Tibial artery (tissue), 4 donors: ENCODE measurements at regions not wholly inside any gene's neighbourhood (a gene's known extent, or its start where the extent isn't known, plus 50 kb on each side); places are given as distances from the start of the nearest gene placed in this dataset.

Experiments used
- DNase-seq, 2 donors: peaks; one replicate each; pipeline ENCODE4 v3.0.0-alpha.2; 2019
- H3K27ac ChIP-seq, 2 donors: fragments of 200-600 bp; sonication (generic) in 1 of 2; 1 replicate in 1 of 2; 2 replicates in 1 of 2; pipeline ENCODE4 v1.5.1; 2018 to 2019; ENCODE audit warnings: mild to moderate bottlenecking in 1 of 2
- H3K27me3 ChIP-seq, 2 donors: fragments of 200-600 bp; sonication (generic) in 1 of 2; one replicate each; pipeline versions ENCODE4 v1.5.1 to v1.6.0; 2016 to 2019
- H3K36me3 ChIP-seq, 3 donors: fragments of 200-600 bp; sonication (generic) in 2 of 3; one replicate each; pipeline ENCODE4 v1.5.1; 2016 to 2019; ENCODE audit warnings: mild to moderate bottlenecking in 2 of 3
- H3K4me1 ChIP-seq, 4 donors: fragments of 200-600 bp; sonication (generic) in 2 of 4; 1 replicate in 3 of 4; 2 replicates in 1 of 4; pipeline ENCODE4 v1.5.1; 2016 to 2019
- H3K4me3 ChIP-seq, 2 donors: fragments of 200-600 bp; sonication (generic) in 1 of 2; 1 replicate in 1 of 2; 2 replicates in 1 of 2; pipeline ENCODE4 v1.5.1; 2018 to 2019; ENCODE audit warnings: mild to moderate bottlenecking in 2 of 2
- H3K9me3 ChIP-seq, 3 donors: fragments of 200-600 bp; sonication (generic) in 1 of 3; one replicate each; pipeline ENCODE4 v1.5.1; 2016 to 2019
- intact Hi-C: fragments of 100-400 bp; cut with DNase I; formaldehyde crosslinking; loops from one replicate; pipeline ENCODE4 v1.15.0; 2023; ENCODE audit warnings: low total_unique reads
- TF ChIP-seq, protein P1 (sequence below), 2 experiments: fragments of 200-600 bp in 1 of 2; fragments of 450-650 bp in 1 of 2; IDR thresholded peaks; one replicate each; pipeline ENCODE4 v1.5.1; 2017 to 2019; ENCODE audit warnings: antibody characterized with exemption in 2 of 2, mild to moderate bottlenecking in 1 of 2, moderate library complexity in 1 of 2

DNA sequence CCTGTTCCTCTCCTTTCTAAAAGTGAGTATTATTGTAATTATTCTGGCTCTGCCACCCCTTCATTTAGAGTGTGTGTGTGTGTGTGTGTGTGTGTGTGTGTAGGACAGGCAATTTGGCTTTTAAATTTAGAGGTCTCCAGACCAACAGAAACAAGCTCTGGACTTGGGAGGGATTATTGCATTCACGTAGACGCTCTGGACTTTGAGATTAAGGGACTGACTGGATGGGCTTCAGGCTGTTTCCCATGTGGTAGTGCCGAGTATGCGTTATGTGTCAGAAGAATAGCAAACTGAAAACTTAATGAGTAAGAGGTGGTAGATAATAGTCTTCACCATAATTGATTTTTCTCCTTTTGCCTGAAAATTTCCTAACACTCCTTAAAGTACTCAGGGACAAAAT is 281.9 kb downstream of the USP25 start:
- Histone ChIP-seq H3K4me3 (no peak overlapping the region), H3K27ac (no peak overlapping the region)
- intact Hi-C loops = no loop called here

DNA sequence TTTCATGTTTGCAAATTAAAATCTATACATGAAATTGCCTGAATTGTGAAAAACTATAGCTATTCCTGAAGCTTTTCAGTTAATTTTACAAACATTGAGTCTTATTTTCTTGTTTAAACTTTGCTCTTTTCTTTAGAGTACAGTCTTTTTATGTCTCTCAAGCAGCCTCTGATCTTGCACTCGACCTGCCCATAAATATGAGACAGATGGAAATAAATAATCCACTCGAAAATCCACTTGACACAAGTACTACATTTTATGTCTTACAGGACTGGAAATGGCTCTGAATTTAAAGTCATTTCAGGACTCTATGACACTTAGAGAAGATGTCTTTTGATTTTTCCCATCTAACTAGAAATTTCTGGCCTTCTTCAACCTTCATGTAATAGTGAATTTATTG is 283.8 kb downstream of the USP25 start:
- Histone ChIP-seq H3K27ac (no peak overlapping the region), H3K4me3 (no peak overlapping the region), H3K27me3 (no peaks in the 10 kb centered on the region), H3K9me3 (peaks cover 0 to 3% (median 0%) of the 10 kb centered on the region in 3 donors), H3K36me3 (no peaks in the 10 kb centered on the region), H3K4me1 (no peaks in the 10 kb centered on the region)
- intact Hi-C loops = no loop called here
- DNase-seq = no peak
- TF ChIP-seq, protein P1, sequence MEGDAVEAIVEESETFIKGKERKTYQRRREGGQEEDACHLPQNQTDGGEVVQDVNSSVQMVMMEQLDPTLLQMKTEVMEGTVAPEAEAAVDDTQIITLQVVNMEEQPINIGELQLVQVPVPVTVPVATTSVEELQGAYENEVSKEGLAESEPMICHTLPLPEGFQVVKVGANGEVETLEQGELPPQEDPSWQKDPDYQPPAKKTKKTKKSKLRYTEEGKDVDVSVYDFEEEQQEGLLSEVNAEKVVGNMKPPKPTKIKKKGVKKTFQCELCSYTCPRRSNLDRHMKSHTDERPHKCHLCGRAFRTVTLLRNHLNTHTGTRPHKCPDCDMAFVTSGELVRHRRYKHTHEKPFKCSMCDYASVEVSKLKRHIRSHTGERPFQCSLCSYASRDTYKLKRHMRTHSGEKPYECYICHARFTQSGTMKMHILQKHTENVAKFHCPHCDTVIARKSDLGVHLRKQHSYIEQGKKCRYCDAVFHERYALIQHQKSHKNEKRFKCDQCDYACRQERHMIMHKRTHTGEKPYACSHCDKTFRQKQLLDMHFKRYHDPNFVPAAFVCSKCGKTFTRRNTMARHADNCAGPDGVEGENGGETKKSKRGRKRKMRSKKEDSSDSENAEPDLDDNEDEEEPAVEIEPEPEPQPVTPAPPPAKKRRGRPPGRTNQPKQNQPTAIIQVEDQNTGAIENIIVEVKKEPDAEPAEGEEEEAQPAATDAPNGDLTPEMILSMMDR (IDR thresholded peaks at IDR 0.05) = no peak

More for the DNA sequence above, 281.9 kb downstream of the USP25 start:
- TF ChIP-seq, protein P1 (IDR thresholded peaks at IDR 0.05) = no peak
- no peaks in the 10 kb centered on the region for H3K36me3 ChIP-seq
- H3K27me3 ChIP-seq = no peaks in the 10 kb centered on the region
- no peaks in the 10 kb centered on the region for H3K4me1 ChIP-seq
- H3K9me3 ChIP-seq = peaks cover 0 to 3% (median 0%) of the 10 kb centered on the region in 3 donors
- DNase-seq = no peak

- no peaks in the 10 kb centered on the region for H3K36me3 ChIP-seq
- H3K27ac ChIP-seq = no peak overlapping the region
- no peaks in the 10 kb centered on the region for H3K9me3 ChIP-seq
- H3K4me1 ChIP-seq = no peaks in the 10 kb centered on the region
- no peak for DNase-seq
- no peaks in the 10 kb centered on the region for H3K27me3 ChIP-seq
- no peak overlapping the region for H3K4me3 ChIP-seq
- intact Hi-C loops = no loop called here
- TF ChIP-seq, protein P1 (IDR thresholded peaks at IDR 0.05) = no peak
Measured at GRCh38 chr21:16020878-16021277, 291.1 kb downstream of the USP25 start.

GRCh38 chr21:16022116-16022515 is 292.3 kb downstream of the USP25 start:
- no peaks in the 10 kb centered on the region for H3K36me3 ChIP-seq
- no peaks in the 10 kb centered on the region for H3K4me1 ChIP-seq
- no peak overlapping the region for H3K27ac ChIP-seq
- no peaks in the 10 kb centered on the region for H3K27me3 ChIP-seq
- no peak overlapping the region for H3K4me3 ChIP-seq
- intact Hi-C loops = no loop called here
- no peaks in the 10 kb centered on the region for H3K9me3 ChIP-seq
- TF ChIP-seq, protein P1 (IDR thresholded peaks at IDR 0.05) = no peak
- DNase-seq = no peak

DNA sequence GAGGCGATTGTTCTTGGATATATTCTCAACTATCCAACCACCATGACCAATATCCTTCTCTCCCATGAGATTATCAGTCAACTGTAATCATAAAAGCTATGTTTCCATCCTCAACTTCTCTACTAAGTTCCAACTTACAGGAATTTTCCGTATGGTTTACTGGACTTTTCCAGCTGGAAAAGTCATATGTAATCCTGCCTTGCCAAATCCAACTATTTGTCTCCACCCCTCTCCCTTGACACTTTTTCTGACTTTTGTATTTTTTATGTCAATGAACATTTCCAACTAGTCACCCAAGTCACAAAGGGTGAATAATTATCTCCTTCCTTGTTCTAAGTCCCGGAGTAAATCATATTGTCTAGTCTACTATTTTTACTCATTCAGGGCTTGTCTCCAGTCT is 293.1 kb downstream of the USP25 start:
- Histone ChIP-seq H3K4me3 (no peak overlapping the region), H3K27me3 (no peaks in the 10 kb centered on the region), H3K36me3 (no peaks in the 10 kb centered on the region), H3K27ac (no peak overlapping the region), H3K9me3 (no peaks in the 10 kb centered on the region), H3K4me1 (no peaks in the 10 kb centered on the region)
- no peak for DNase-seq
- intact Hi-C loops = no loop called here
- TF ChIP-seq, protein P1 (IDR thresholded peaks at IDR 0.05) = no peak

DNA sequence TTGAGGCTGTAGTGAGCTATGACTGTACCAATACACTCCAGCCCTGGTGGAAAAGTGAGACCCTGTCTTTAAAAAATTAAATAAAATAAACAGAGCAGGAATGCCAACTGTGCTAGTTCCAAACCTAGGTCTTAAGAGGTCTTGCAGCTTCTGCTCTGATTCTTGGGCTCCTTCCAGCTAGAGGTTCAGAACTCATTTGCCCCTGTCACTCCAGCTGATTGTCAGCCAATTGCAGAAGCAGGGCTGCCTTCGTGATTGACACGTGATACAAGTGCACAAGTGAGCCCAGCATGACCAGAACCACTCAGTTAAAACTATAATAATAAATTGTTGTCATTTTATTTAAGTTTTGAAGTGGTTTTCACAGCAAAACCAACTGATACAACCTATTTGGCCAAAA is 298.4 kb downstream of the USP25 start:
- no peak overlapping the region for H3K27ac ChIP-seq
- no peak for DNase-seq
- H3K4me3 ChIP-seq = no peak overlapping the region
- no peaks in the 10 kb centered on the region for H3K36me3 ChIP-seq
- H3K9me3 ChIP-seq = no peaks in the 10 kb centered on the region
- intact Hi-C loops = no loop called here
- TF ChIP-seq, protein P1 (IDR thresholded peaks at IDR 0.05) = no peak
- H3K4me1 ChIP-seq = no peaks in the 10 kb centered on the region
- no peaks in the 10 kb centered on the region for H3K27me3 ChIP-seq
